ENCODE measurements at regions not wholly inside any gene's neighbourhood (a gene's known extent, or its start where the extent isn't known, plus 50 kb on each side); places are given as distances from the start of the nearest gene placed in this dataset.
"Not testable (repeated sequence)": the region's sequence is repeated elsewhere in the genome, so short reads cannot be mapped to it uniquely, and the experiment has no call there.

- Histone ChIP-seq H3K36me3 (ENCODE audit: control insufficient read depth in 2 of 2, extremely low read depth in 1 of 2, insufficient read depth in 1 of 2, low read length in 1 of 2) (no peaks in the 10 kb centered on the region), H3K27me3 (replicated peaks in 1 of 2; ENCODE audit: control insufficient read depth in 2 of 2, extremely low read depth in 1 of 2, insufficient read depth in 2 of 2, low read length in 1 of 2) (no peaks in the 10 kb centered on the region), H3K27ac (ENCODE audit: low read length) (no peak overlapping the region), H3K4me3 (ENCODE audit: control insufficient read depth in 1 of 2, extremely low read depth in 1 of 2, low read length in 1 of 2) (no peak overlapping the region), H3K9me3 (no peaks in the 10 kb centered on the region), H3K4me1 (ENCODE audit: control insufficient read depth in 1 of 2, extremely low read depth in 1 of 2, insufficient read depth in 2 of 2, low read length in 2 of 2) (no peaks in the 10 kb centered on the region)
- Mint-ChIP-seq H3K27me3 (peaks cover 30 to 44% of the 10 kb centered on the region in 2 donors), H3K9me3 (peaks cover 2 to 3% (median 3%) of the 10 kb centered on the region in 3 donors), H3K36me3 (no peaks in the 10 kb centered on the region), H3K27ac (no peak overlapping the region), H3K4me3 (no peak overlapping the region), H3K4me1 (no peaks in the 10 kb centered on the region)
- ChIA-PET POLR2A (no interaction called here), CTCF (no interaction called here)
- WGBS (ENCODE audit: insufficient coverage), result 55% methylated on average over 1 of the region's 1 CpG
- DNase-seq, result no peak
- ATAC-seq (replicated peaks in 1 of 4), result no peak
Measured at GRCh38 chr7:106442476-106442875, 157.7 kb upstream of the NAMPT start.

GRCh38 chr7:106441343-106441742 lies 156.6 kb upstream of the NAMPT start:
- H3K4me3 ChIP-seq (ENCODE audit: control insufficient read depth in 1 of 2, extremely low read depth in 1 of 2, low read length in 1 of 2); H3K27me3 ChIP-seq (replicated peaks in 1 of 2; ENCODE audit: control insufficient read depth in 2 of 2, extremely low read depth in 1 of 2, insufficient read depth in 2 of 2, low read length in 1 of 2); POLR2A ChIA-PET; DNase-seq; CTCF ChIA-PET; H3K27ac Mint-ChIP-seq; H3K9me3 Mint-ChIP-seq; H3K27ac ChIP-seq (ENCODE audit: low read length); H3K4me3 Mint-ChIP-seq; H3K36me3 Mint-ChIP-seq; H3K4me1 Mint-ChIP-seq; H3K36me3 ChIP-seq (ENCODE audit: control insufficient read depth in 2 of 2, extremely low read depth in 1 of 2, insufficient read depth in 1 of 2, low read length in 1 of 2); H3K9me3 ChIP-seq; H3K4me1 ChIP-seq (ENCODE audit: control insufficient read depth in 1 of 2, extremely low read depth in 1 of 2, insufficient read depth in 2 of 2, low read length in 2 of 2); ATAC-seq (replicated peaks in 1 of 4): not testable (repeated sequence)
- WGBS (ENCODE audit: insufficient coverage), result 100% methylated on average over 1 of the region's 2 CpGs
- peaks cover 30 to 43% of the 10 kb centered on the region in 2 donors for H3K27me3 Mint-ChIP-seq

- H3K4me3 ChIP-seq (ENCODE audit: control insufficient read depth in 1 of 2, extremely low read depth in 1 of 2, low read length in 1 of 2); H3K4me3 Mint-ChIP-seq; CTCF ChIA-PET; H3K9me3 Mint-ChIP-seq; H3K4me1 ChIP-seq (ENCODE audit: control insufficient read depth in 1 of 2, extremely low read depth in 1 of 2, insufficient read depth in 2 of 2, low read length in 2 of 2); H3K4me1 Mint-ChIP-seq; H3K27ac Mint-ChIP-seq; ATAC-seq (replicated peaks in 1 of 4); POLR2A ChIA-PET; H3K27ac ChIP-seq (ENCODE audit: low read length); H3K36me3 ChIP-seq (ENCODE audit: control insufficient read depth in 2 of 2, extremely low read depth in 1 of 2, insufficient read depth in 1 of 2, low read length in 1 of 2); H3K9me3 ChIP-seq; H3K36me3 Mint-ChIP-seq; DNase-seq; H3K27me3 ChIP-seq (replicated peaks in 1 of 2; ENCODE audit: control insufficient read depth in 2 of 2, extremely low read depth in 1 of 2, insufficient read depth in 2 of 2, low read length in 1 of 2): not testable (repeated sequence)
- peaks cover 28 to 32% of the 10 kb centered on the region in 2 donors for H3K27me3 Mint-ChIP-seq
- WGBS (ENCODE audit: insufficient coverage), result no CpG with 5 or more reads among the region's 2 CpGs
Measured at GRCh38 chr7:106436933-106437332, 152.2 kb upstream of the NAMPT start.

GRCh38 chr7:106433377-106433776 lies 148.6 kb upstream of the NAMPT start:
- no peak overlapping the region for H3K27ac ChIP-seq (ENCODE audit: low read length)
- ChIA-PET POLR2A (no interaction called here), CTCF (no interaction called here)
- Mint-ChIP-seq H3K4me3 (no peak overlapping the region), H3K36me3 (no peaks in the 10 kb centered on the region), H3K27me3 (peaks cover 8 to 14% of the 10 kb centered on the region in 2 donors), H3K9me3 (peaks cover 0 to 3% (median 2%) of the 10 kb centered on the region in 3 donors), H3K4me1 (no peaks in the 10 kb centered on the region), H3K27ac (no peak overlapping the region)
- no peaks in the 10 kb centered on the region for H3K9me3 ChIP-seq
- no peak overlapping the region for H3K4me3 ChIP-seq (ENCODE audit: control insufficient read depth in 1 of 2, extremely low read depth in 1 of 2, low read length in 1 of 2)
- WGBS (ENCODE audit: insufficient coverage), result no CpG with 5 or more reads among the region's 2 CpGs
- H3K36me3 ChIP-seq (ENCODE audit: control insufficient read depth in 2 of 2, extremely low read depth in 1 of 2, insufficient read depth in 1 of 2, low read length in 1 of 2), result no peaks in the 10 kb centered on the region
- no peak for ATAC-seq (replicated peaks in 1 of 4)
- no peak for DNase-seq
- H3K27me3 ChIP-seq (replicated peaks in 1 of 2; ENCODE audit: control insufficient read depth in 2 of 2, extremely low read depth in 1 of 2, insufficient read depth in 2 of 2, low read length in 1 of 2), result no peaks in the 10 kb centered on the region
- H3K4me1 ChIP-seq (ENCODE audit: control insufficient read depth in 1 of 2, extremely low read depth in 1 of 2, insufficient read depth in 2 of 2, low read length in 2 of 2), result no peaks in the 10 kb centered on the region

- no peak for DNase-seq
Measured at GRCh38 chr7:106430535-106431455, 146.0 kb upstream of the NAMPT start.

GRCh38 chr7:106430103-106430502 lies 145.3 kb upstream of the NAMPT start:
- Histone ChIP-seq H3K27ac (ENCODE audit: low read length) (no peak overlapping the region), H3K36me3 (ENCODE audit: control insufficient read depth in 2 of 2, extremely low read depth in 1 of 2, insufficient read depth in 1 of 2, low read length in 1 of 2) (no peaks in the 10 kb centered on the region), H3K4me3 (ENCODE audit: control insufficient read depth in 1 of 2, extremely low read depth in 1 of 2, low read length in 1 of 2) (no peak overlapping the region), H3K4me1 (ENCODE audit: control insufficient read depth in 1 of 2, extremely low read depth in 1 of 2, insufficient read depth in 2 of 2, low read length in 2 of 2) (peaks cover 0 to 5% of the 10 kb centered on the region in 2 experiments), H3K27me3 (replicated peaks in 1 of 2; ENCODE audit: control insufficient read depth in 2 of 2, extremely low read depth in 1 of 2, insufficient read depth in 2 of 2, low read length in 1 of 2) (peaks cover 0 to 4% of the 10 kb centered on the region in 2 experiments), H3K9me3 (no peaks in the 10 kb centered on the region)
- no peak for DNase-seq
- ChIA-PET POLR2A (no interaction called here), CTCF (no interaction called here)
- H3K36me3 Mint-ChIP-seq, result no peaks in the 10 kb centered on the region
- no peak overlapping the region for H3K4me3 Mint-ChIP-seq
- ATAC-seq (replicated peaks in 1 of 4), result no peak
- 82% methylated on average over 3 of the region's 4 CpGs for WGBS (ENCODE audit: insufficient coverage)
- H3K4me1 Mint-ChIP-seq, result peaks cover 1 to 3% (median 2%) of the 10 kb centered on the region in 3 donors
- no peaks in the 10 kb centered on the region for H3K9me3 Mint-ChIP-seq
- H3K27me3 Mint-ChIP-seq, result peaks cover 8 to 21% of the 10 kb centered on the region in 2 donors
- H3K27ac Mint-ChIP-seq, result no peak overlapping the region

More at GRCh38 chr7:106430535-106431455, 146.0 kb upstream of the NAMPT start:
- POLR2A ChIA-PET, result no interaction called here
- Histone ChIP-seq H3K36me3 (ENCODE audit: control insufficient read depth in 2 of 2, extremely low read depth in 1 of 2, insufficient read depth in 1 of 2, low read length in 1 of 2) (no peaks in the 10 kb centered on the region), H3K4me1 (ENCODE audit: control insufficient read depth in 1 of 2, extremely low read depth in 1 of 2, insufficient read depth in 2 of 2, low read length in 2 of 2) (no peaks in the 10 kb centered on the region), H3K27me3 (replicated peaks in 1 of 2; ENCODE audit: control insufficient read depth in 2 of 2, extremely low read depth in 1 of 2, insufficient read depth in 2 of 2, low read length in 1 of 2) (peaks cover 0 to 4% of the 10 kb centered on the region in 2 experiments), H3K27ac (ENCODE audit: low read length) (no peak overlapping the region), H3K9me3 (no peaks in the 10 kb centered on the region), H3K4me3 (ENCODE audit: control insufficient read depth in 1 of 2, extremely low read depth in 1 of 2, low read length in 1 of 2) (no peak overlapping the region)
- ATAC-seq (replicated peaks in 1 of 4), result no peak
- no peak overlapping the region for H3K27ac Mint-ChIP-seq
- H3K9me3 Mint-ChIP-seq, result no peaks in the 10 kb centered on the region
- no peaks in the 10 kb centered on the region for H3K4me1 Mint-ChIP-seq
- WGBS (ENCODE audit: insufficient coverage), result 83% methylated on average over 2 of the region's 4 CpGs
- CTCF ChIA-PET, result no interaction called here
- peaks cover 8 to 21% of the 10 kb centered on the region in 2 donors for H3K27me3 Mint-ChIP-seq
- H3K4me3 Mint-ChIP-seq, result no peak overlapping the region
- no peaks in the 10 kb centered on the region for H3K36me3 Mint-ChIP-seq

Data from T-cell (primary cell).